ENCODE measurements at regions not wholly inside any gene's neighbourhood (a gene's known extent, or its start where the extent isn't known, plus 50 kb on each side); places are given as distances from the start of the nearest gene placed in this dataset.

DNA sequence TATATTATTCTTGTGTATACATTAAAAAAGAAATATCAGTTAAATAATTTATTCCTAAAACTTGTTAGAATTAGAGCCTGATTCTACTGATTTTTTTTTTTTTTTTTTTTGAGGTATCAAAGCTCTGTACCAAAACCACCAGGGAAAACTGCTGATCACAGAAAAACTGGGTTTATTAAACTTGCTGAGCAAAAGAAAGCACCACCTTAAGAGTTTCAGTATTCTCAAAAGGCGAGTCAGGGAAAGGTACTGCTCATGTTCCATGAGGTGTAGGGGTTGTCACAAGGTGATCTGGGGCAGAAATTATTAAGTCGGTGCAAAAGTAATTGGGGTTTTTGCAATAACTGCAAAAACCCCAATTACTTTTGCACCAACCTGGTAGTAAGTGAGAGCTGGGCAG lies 51.7 kb upstream of the KLF7 start (continued):
- TF ChIP-seq TCF7L2 (IDR thresholded peaks at IDR 0.05; ENCODE audit: borderline replicate concordance, extremely low read depth, insufficient read depth, insufficient read length) (no peak), JUND (IDR thresholded peaks at IDR 0.05) (no peak), EGR1 (IDR thresholded peaks at IDR 0.05; ENCODE audit: low read depth) (no peak), ZFX (IDR thresholded peaks at IDR 0.05) (no peak), EZH2phosphoT487 (IDR thresholded peaks at IDR 0.05; ENCODE audit: borderline replicate concordance) (no peak), FOSL1 (IDR thresholded peaks at IDR 0.05; ENCODE audit: low read depth) (no peak), RAD21 (IDR thresholded peaks at IDR 0.05; ENCODE audit: low read depth) (no peak), EZH2 (IDR thresholded peaks at IDR 0.05) (no peak), REST (IDR thresholded peaks at IDR 0.05; ENCODE audit: low read depth) (no peak)
- TF ChIP-seq, protein P1, sequence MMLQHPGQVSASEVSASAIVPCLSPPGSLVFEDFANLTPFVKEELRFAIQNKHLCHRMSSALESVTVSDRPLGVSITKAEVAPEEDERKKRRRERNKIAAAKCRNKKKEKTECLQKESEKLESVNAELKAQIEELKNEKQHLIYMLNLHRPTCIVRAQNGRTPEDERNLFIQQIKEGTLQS (IDR thresholded peaks at IDR 0.05), result no peak

- Histone ChIP-seq H3K4me2 (ENCODE audit: low read length) (no peak overlapping the region), H3K79me2 (ENCODE audit: insufficient read depth, low read length) (no peaks in the 10 kb centered on the region), H2AFZ (ENCODE audit: low read depth, low read length, poor library complexity, severe bottlenecking) (no peak overlapping the region), H3K9me2 (ENCODE audit: insufficient read depth) (no peaks in the 10 kb centered on the region), H3K4me1 (ENCODE audit: control insufficient read depth in 1 of 2, insufficient read depth in 2 of 2, low read length in 2 of 2) (no peaks in the 10 kb centered on the region), H3K4me3 (replicated peaks in 1 of 2; ENCODE audit: low read depth in 1 of 2, low read length in 2 of 2) (no peak overlapping the region), H3K9me3 (ENCODE audit: control insufficient read depth in 1 of 2, insufficient read depth in 1 of 2, low read depth in 1 of 2, low read length in 2 of 2) (no peaks in the 10 kb centered on the region), H4K20me1 (ENCODE audit: insufficient read depth) (no peaks in the 10 kb centered on the region), H3K36me3 (ENCODE audit: control insufficient read depth in 1 of 2, insufficient read depth in 2 of 2, low read length in 2 of 2) (no peaks in the 10 kb centered on the region), H3K27ac (ENCODE audit: low read depth, low read length) (no peak overlapping the region), H3K9ac (ENCODE audit: low read length) (no peak overlapping the region), H3K27me3 (ENCODE audit: insufficient read depth, low read length) (0 out of 2 replicates have a peak, but pooled peaks cover 5% of the 10 kb centered on the region)
- ChIA-PET POLR2A (no interaction called here), CTCF (no interaction called here), RAD21 (ENCODE audit: low non-redundant PET in 1 of 2, low total read pairs in 2 of 2, uncharacterized antibody in 2 of 2, unreplicated experiment in 2 of 2) (no interaction called here)
- DNase-seq (ENCODE audit: low read depth, low spot score) (no peak), ATAC-seq (no peak)
- BruUV-seq (replicated peaks), result no TSS peak
- intact Hi-C loops (cut with micrococcal nuclease), result no loop called here
- TF ChIP-seq EZH2phosphoT487 (IDR thresholded peaks at IDR 0.05; ENCODE audit: borderline replicate concordance) (no peak), SIN3A (IDR thresholded peaks at IDR 0.05; ENCODE audit: low read depth) (no peak), ELF1 (IDR thresholded peaks at IDR 0.05; ENCODE audit: borderline replicate concordance, low read depth) (no peak), REST (IDR thresholded peaks at IDR 0.05; ENCODE audit: low read depth) (no peak), CBX3 (IDR thresholded peaks at IDR 0.05; ENCODE audit: low read depth) (no peak), ZFX (IDR thresholded peaks at IDR 0.05) (no peak), CTCF (IDR thresholded peaks at IDR 0.05 in 2 of 3, conservative IDR thresholded peaks at IDR 0.05 in 1 of 3; ENCODE audit: borderline replicate concordance in 1 of 3, insufficient read depth in 1 of 3, low read depth in 2 of 3, low read length in 2 of 3) (no peak), SP1 (IDR thresholded peaks at IDR 0.05; ENCODE audit: low read depth) (no peak), EZH2 (IDR thresholded peaks at IDR 0.05) (no peak)
Measured at GRCh38 chr2:207219081-207219630, 53.4 kb upstream of the KLF7 start.
